ENCODE measurements at regions not wholly inside any gene's neighbourhood (a gene's known extent, or its start where the extent isn't known, plus 50 kb on each side); places are given as distances from the start of the nearest gene placed in this dataset.

- TF ChIP-seq CTCF (conservative IDR thresholded peaks at IDR 0.05; ENCODE audit: low read depth, low read length), result no peak
- DNase-seq (ENCODE audit: low read depth), result no peak
- H3K4me3 ChIP-seq (ENCODE audit: low read depth, low read length), result no peak overlapping the region
Measured at GRCh38 chr2:61774351-61774750, 79.5 kb downstream of the FAM161A start.

- DNase-seq (ENCODE audit: low read depth), result no peak
- no peak overlapping the region for H3K4me3 ChIP-seq (ENCODE audit: low read depth, low read length)
- no peak for TF ChIP-seq CTCF (conservative IDR thresholded peaks at IDR 0.05; ENCODE audit: low read depth, low read length)
Measured at GRCh38 chr2:61771904-61772845, 81.7 kb downstream of the FAM161A start.

GRCh38 chr2:61770746-61771145 is 83.1 kb downstream of the FAM161A start:
- TF ChIP-seq CTCF (conservative IDR thresholded peaks at IDR 0.05; ENCODE audit: low read depth, low read length), result no peak

GRCh38 chr2:61770298-61770697 is 83.6 kb downstream of the FAM161A start:
- no peak overlapping the region for H3K4me3 ChIP-seq (ENCODE audit: low read depth, low read length)
- no peak for TF ChIP-seq CTCF (conservative IDR thresholded peaks at IDR 0.05; ENCODE audit: low read depth, low read length)
- DNase-seq (ENCODE audit: low read depth), result no peak

More at GRCh38 chr2:61770746-61771145, 83.1 kb downstream of the FAM161A start:
- no peak for DNase-seq (ENCODE audit: low read depth)
- no peak overlapping the region for H3K4me3 ChIP-seq (ENCODE audit: low read depth, low read length)

- DNase-seq (ENCODE audit: low read depth), result no peak
- no peak for TF ChIP-seq CTCF (conservative IDR thresholded peaks at IDR 0.05; ENCODE audit: low read depth, low read length)
- no peak overlapping the region for H3K4me3 ChIP-seq (ENCODE audit: low read depth, low read length)
Measured at GRCh38 chr2:61769093-61769675, 84.7 kb downstream of the FAM161A start.

- peak overlapping the region; percentile 81 for H3K4me3 ChIP-seq (ENCODE audit: low read depth, low read length)
- peak; percentile 100 for DNase-seq (ENCODE audit: low read depth)
- TF ChIP-seq CTCF (conservative IDR thresholded peaks at IDR 0.05; ENCODE audit: low read depth, low read length), result no peak
Measured at GRCh38 chr2:61764035-61764800, 89.6 kb downstream of the FAM161A start.

All from choroid plexus epithelial cell (primary cell).